ENCODE measurements at regions not wholly inside any gene's neighbourhood (a gene's known extent, or its start where the extent isn't known, plus 50 kb on each side); places are given as distances from the start of the nearest gene placed in this dataset.

DNA sequence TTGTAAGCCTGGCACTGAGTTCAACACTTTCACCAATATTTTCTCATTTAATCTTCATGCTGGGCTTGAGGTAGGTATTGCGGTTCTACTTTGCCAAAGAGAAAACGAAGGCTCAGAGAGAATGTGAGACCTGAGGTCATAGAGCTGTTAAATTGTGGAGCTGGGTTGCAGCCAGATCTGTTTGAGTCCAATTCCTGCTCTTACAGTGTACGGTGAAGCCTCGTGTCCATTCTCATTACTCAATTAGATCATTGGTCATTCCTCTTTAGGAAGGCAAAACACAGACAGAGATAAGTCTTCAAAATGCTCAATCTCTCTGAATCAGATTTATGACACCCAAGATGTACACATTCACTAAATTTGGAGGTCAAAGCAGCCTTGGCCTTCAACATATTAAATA, 559.0 kb upstream of the DAB1 start:
- H3K9me3 ChIP-seq (ENCODE audit: low read length): no peaks in the 10 kb centered on the region
- ChIA-PET CTCF (no interaction called here), POLR2A (ENCODE audit: unreplicated experiment) (no interaction called here)
- TF ChIP-seq, protein P1, sequence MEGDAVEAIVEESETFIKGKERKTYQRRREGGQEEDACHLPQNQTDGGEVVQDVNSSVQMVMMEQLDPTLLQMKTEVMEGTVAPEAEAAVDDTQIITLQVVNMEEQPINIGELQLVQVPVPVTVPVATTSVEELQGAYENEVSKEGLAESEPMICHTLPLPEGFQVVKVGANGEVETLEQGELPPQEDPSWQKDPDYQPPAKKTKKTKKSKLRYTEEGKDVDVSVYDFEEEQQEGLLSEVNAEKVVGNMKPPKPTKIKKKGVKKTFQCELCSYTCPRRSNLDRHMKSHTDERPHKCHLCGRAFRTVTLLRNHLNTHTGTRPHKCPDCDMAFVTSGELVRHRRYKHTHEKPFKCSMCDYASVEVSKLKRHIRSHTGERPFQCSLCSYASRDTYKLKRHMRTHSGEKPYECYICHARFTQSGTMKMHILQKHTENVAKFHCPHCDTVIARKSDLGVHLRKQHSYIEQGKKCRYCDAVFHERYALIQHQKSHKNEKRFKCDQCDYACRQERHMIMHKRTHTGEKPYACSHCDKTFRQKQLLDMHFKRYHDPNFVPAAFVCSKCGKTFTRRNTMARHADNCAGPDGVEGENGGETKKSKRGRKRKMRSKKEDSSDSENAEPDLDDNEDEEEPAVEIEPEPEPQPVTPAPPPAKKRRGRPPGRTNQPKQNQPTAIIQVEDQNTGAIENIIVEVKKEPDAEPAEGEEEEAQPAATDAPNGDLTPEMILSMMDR (conservative IDR thresholded peaks at IDR 0.05; ENCODE audit: low read depth, low read length): no peak
- TF ChIP-seq EZH2 (IDR thresholded peaks at IDR 0.05; ENCODE audit: low read length, unreplicated experiment): no peak
- no peak for TF ChIP-seq EZH2phosphoT487 (IDR thresholded peaks at IDR 0.05; ENCODE audit: borderline replicate concordance, low read length)
- no peaks in the 10 kb centered on the region for H3K9me2 ChIP-seq (replicated peaks; ENCODE audit: low read length)
- H3K79me2 ChIP-seq (ENCODE audit: low read length): no peaks in the 10 kb centered on the region
- 0 out of 2 replicates have a peak, but pooled peaks cover 5% of the 10 kb centered on the region for H3K27me3 ChIP-seq (ENCODE audit: low read length)
- no peaks in the 10 kb centered on the region for H3F3A ChIP-seq (ENCODE audit: low read length, unreplicated experiment)
- no peaks in the 10 kb centered on the region for H3K36me3 ChIP-seq (ENCODE audit: low read depth, low read length)
- H3K9ac ChIP-seq (ENCODE audit: low read length): no peak overlapping the region
- no TSS peak for BruUV-seq (replicated peaks)
- intact Hi-C loops (cut with micrococcal nuclease): no loop called here
- H3K4me1 ChIP-seq (ENCODE audit: insufficient read depth, low read length): no peaks in the 10 kb centered on the region
- no peak overlapping the region for H3K4me3 ChIP-seq (ENCODE audit: low read length)
- DNase-seq (no peak), ATAC-seq (no peak)
- no peaks in the 10 kb centered on the region for H4K20me1 ChIP-seq (ENCODE audit: low read length)
- no peak overlapping the region for H3K4me2 ChIP-seq (ENCODE audit: low read length)
- no peak overlapping the region for H2AFZ ChIP-seq (ENCODE audit: low read length)
- H3K27ac ChIP-seq (ENCODE audit: low read length): no peak overlapping the region

GRCh38 chr1:57976216-57976615, 552.4 kb upstream of the DAB1 start:
- Histone ChIP-seq H3K9ac (ENCODE audit: low read length) (no peak overlapping the region), H3K9me2 (replicated peaks; ENCODE audit: low read length) (no peaks in the 10 kb centered on the region), H3K36me3 (ENCODE audit: low read depth, low read length) (no peaks in the 10 kb centered on the region), H3K27me3 (ENCODE audit: low read length) (no peaks in the 10 kb centered on the region), H3K4me1 (ENCODE audit: insufficient read depth, low read length) (no peaks in the 10 kb centered on the region), H3K4me3 (ENCODE audit: low read length) (no peak overlapping the region), H3K4me2 (ENCODE audit: low read length) (no peak overlapping the region), H4K20me1 (ENCODE audit: low read length) (no peaks in the 10 kb centered on the region), H3K79me2 (ENCODE audit: low read length) (no peaks in the 10 kb centered on the region), H2AFZ (ENCODE audit: low read length) (no peak overlapping the region), H3K27ac (ENCODE audit: low read length) (no peak overlapping the region), H3F3A (ENCODE audit: low read length, unreplicated experiment) (no peaks in the 10 kb centered on the region), H3K9me3 (ENCODE audit: low read length) (no peaks in the 10 kb centered on the region)
- no peak for ATAC-seq
- POLR2A ChIA-PET (ENCODE audit: unreplicated experiment): no interaction called here
- intact Hi-C loops (cut with micrococcal nuclease): no loop called here
- no peak for DNase-seq
- CTCF ChIA-PET: no interaction called here
- BruUV-seq (replicated peaks): no TSS peak
- TF ChIP-seq EZH2phosphoT487 (IDR thresholded peaks at IDR 0.05; ENCODE audit: borderline replicate concordance, low read length) (no peak), EZH2 (IDR thresholded peaks at IDR 0.05; ENCODE audit: low read length, unreplicated experiment) (no peak)
- TF ChIP-seq, protein P1 (conservative IDR thresholded peaks at IDR 0.05; ENCODE audit: low read depth, low read length): no peak

DNA sequence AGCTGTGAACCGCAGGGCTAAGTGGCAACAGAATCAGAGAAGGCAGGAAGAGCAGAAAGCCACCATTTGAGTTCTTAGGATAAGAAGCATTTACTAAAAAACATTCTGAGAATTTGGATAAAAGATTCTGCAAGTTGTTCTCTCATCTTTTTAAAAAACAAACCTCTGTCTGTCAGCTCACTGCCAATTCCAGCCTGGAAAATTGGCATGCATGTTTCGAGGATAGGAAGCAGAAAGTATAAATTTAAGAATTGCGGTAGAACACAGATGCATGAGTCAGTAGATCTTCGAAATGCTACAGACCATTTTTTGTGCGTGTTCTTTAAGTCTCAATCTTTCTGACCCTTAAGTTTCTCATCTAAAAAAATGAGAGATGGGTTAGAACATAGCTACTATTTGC, 544.5 kb upstream of the DAB1 start:
- no peaks in the 10 kb centered on the region for H4K20me1 ChIP-seq (ENCODE audit: low read length)
- H2AFZ ChIP-seq (ENCODE audit: low read length): no peak overlapping the region
- POLR2A ChIA-PET (ENCODE audit: unreplicated experiment): no interaction called here
- no peaks in the 10 kb centered on the region for H3K79me2 ChIP-seq (ENCODE audit: low read length)
- intact Hi-C loops (cut with micrococcal nuclease): no loop called here
- H3K27me3 ChIP-seq (ENCODE audit: low read length): no peaks in the 10 kb centered on the region
- no peak overlapping the region for H3K9ac ChIP-seq (ENCODE audit: low read length)
- no peaks in the 10 kb centered on the region for H3K9me2 ChIP-seq (replicated peaks; ENCODE audit: low read length)
- TF ChIP-seq, protein P1 (conservative IDR thresholded peaks at IDR 0.05; ENCODE audit: low read depth, low read length): no peak
- TF ChIP-seq EZH2 (IDR thresholded peaks at IDR 0.05; ENCODE audit: low read length, unreplicated experiment) (no peak), EZH2phosphoT487 (IDR thresholded peaks at IDR 0.05; ENCODE audit: borderline replicate concordance, low read length) (no peak)
- ATAC-seq (no peak), DNase-seq (no peak)
- CTCF ChIA-PET: no interaction called here
- H3K27ac ChIP-seq (ENCODE audit: low read length): no peak overlapping the region
- H3K4me3 ChIP-seq (ENCODE audit: low read length): no peak overlapping the region
- H3F3A ChIP-seq (ENCODE audit: low read length, unreplicated experiment): no peaks in the 10 kb centered on the region
- H3K9me3 ChIP-seq (ENCODE audit: low read length): no peaks in the 10 kb centered on the region; the same call in 1 of the 2 replicates
- H3K36me3 ChIP-seq (ENCODE audit: low read depth, low read length): no peaks in the 10 kb centered on the region
- no peak overlapping the region for H3K4me2 ChIP-seq (ENCODE audit: low read length)
- no TSS peak for BruUV-seq (replicated peaks)
- no peaks in the 10 kb centered on the region for H3K4me1 ChIP-seq (ENCODE audit: insufficient read depth, low read length)

All from PC-3 (cell line).